HepG2 (cell line): ENCODE measurements at regions not wholly inside any gene's neighbourhood (a gene's known extent, or its start where the extent isn't known, plus 50 kb on each side); places are given as distances from the start of the nearest gene placed in this dataset.

Experiments used
- ATAC-seq: fragments of 200-7000 bp; cut with Tn5 transposase; 3 replicates; pipeline ENCODE4 v1.9.1; 2020; ENCODE audit warnings: mild to moderate bottlenecking, moderate library complexity
- BruUV-seq: library from RNA; stranded (reverse); fragments of 400-500 nt; replicated peaks from 2 replicates; lab custom pipeline; 2021; lab: Mats Ljungman, UMichigan
- CTCF ChIA-PET: fragments of 300-600 bp; formaldehyde crosslinking; extraction: SDS; loops from one replicate; lab custom pipeline; 2021; ENCODE audit warnings: low total read pairs, inconsistent platforms, low intra/inter-chr PET ratio; lab: Yijun Ruan, JAX
- POLR2A ChIA-PET: fragments of 350-600 bp; sonication (Branson Sonifier 250); formaldehyde crosslinking; loops from one replicate; lab custom pipeline; 2020; ENCODE audit warnings: antibody characterized with exemption, inconsistent platforms; lab: Yijun Ruan, JAX
- DNase-seq: peaks from one replicate; pipeline ENCODE4 v3.0.0-alpha.2; 2015; ENCODE audit warnings: low spot score
- FAIRE-seq: peaks from 3 replicates; lab custom pipeline; 2011; peaks lifted over from hg19 to GRCh38; lab: Jason Lieb, UNC
- H2AFZ ChIP-seq: one replicate; pipeline ENCODE4 v1.6.1; 2011; ENCODE audit warnings: low read length, inconsistent platforms
- H3K27ac ChIP-seq: fragments of 300-600 bp; 3 replicates; pipeline ENCODE4 v1.8.0; 2011; ENCODE audit warnings: mixed run types, mild to moderate bottlenecking, mixed read lengths, low read length, inconsistent platforms; ENCODE audit not compliant: insufficient read depth; ENCODE audit errors: extremely low read length
- H3K27me3 ChIP-seq, 2 experiments: fragments of 200-600 bp in 1 of 2; 2 replicates in 1 of 2; 3 replicates in 1 of 2; pipeline versions ENCODE4 v1.6.0 to v1.8.0; 2011; ENCODE audit warnings: low read length in 2 of 2, mild to moderate bottlenecking in 2 of 2, moderate library complexity in 2 of 2, inconsistent platforms in 1 of 2; ENCODE audit not compliant: insufficient read depth in 2 of 2, control insufficient read depth in 1 of 2
- H3K36me3 ChIP-seq, 2 experiments: fragments of 200-600 bp in 1 of 2; replicated peaks in 1 of 2; 2 replicates in 1 of 2; 3 replicates in 1 of 2; pipeline versions ENCODE4 v1.5.1 to v1.8.0; 2011; ENCODE audit warnings: low read length in 2 of 2, inconsistent platforms in 1 of 2; ENCODE audit not compliant: insufficient read depth in 2 of 2, control insufficient read depth in 1 of 2
- H3K4me1 ChIP-seq: 2 replicates; pipeline ENCODE4 v1.5.1; 2012; ENCODE audit warnings: low read length, inconsistent platforms; ENCODE audit not compliant: insufficient read depth
- H3K4me2 ChIP-seq: 2 replicates; pipeline ENCODE4 v1.6.0; 2011; ENCODE audit warnings: low read depth, low read length, inconsistent platforms
- H3K4me3 ChIP-seq, 3 experiments: fragments of 200-600 bp in 1 of 3; sonication (generic), shearing (Covaris generic) in 1 of 3; replicated peaks in 1 of 3; 2 replicates each; pipeline ENCODE4 v1.5.1; 2011 to 2016; ENCODE audit warnings: low read length in 3 of 3, inconsistent platforms in 2 of 3, low read depth in 2 of 3, mild to moderate bottlenecking in 2 of 3, control low read depth in 1 of 3, mixed read lengths in 1 of 3; ENCODE audit not compliant: insufficient read depth in 1 of 3
- H3K79me2 ChIP-seq: one replicate; pipeline ENCODE4 v1.6.1; 2011; ENCODE audit warnings: low read length, inconsistent platforms; ENCODE audit not compliant: insufficient read depth
- H3K9ac ChIP-seq: 2 replicates; pipeline ENCODE4 v1.6.0; 2011; ENCODE audit warnings: mild to moderate bottlenecking, low read depth, low read length, inconsistent platforms; ENCODE audit not compliant: insufficient read depth
- H3K9me3 ChIP-seq: 2 replicates; pipeline ENCODE4 v1.5.1; 2012; ENCODE audit warnings: mild to moderate bottlenecking, low read length
- H4K20me1 ChIP-seq: 2 replicates; pipeline ENCODE4 v1.6.0; 2011; ENCODE audit warnings: inconsistent platforms, mild to moderate bottlenecking, low read length, moderate library complexity; ENCODE audit not compliant: insufficient read depth
- CBFB ChIP-seq: sonication (generic); formaldehyde crosslinking; IDR thresholded peaks from 2 replicates; pipeline ENCODE4 v1.4.0; 2020; ENCODE audit warnings: missing genetic modification reagents
- FOXP1 ChIP-seq, 2 experiments: fragments of 450-650 bp in 1 of 2; IDR thresholded peaks; 2 replicates each; pipeline ENCODE4 v1.6.1; 2017 to 2018; ENCODE audit warnings: antibody characterized with exemption in 1 of 2
- GTF2F1 ChIP-seq: fragments of 150-350 bp; IDR thresholded peaks from 2 replicates; pipeline ENCODE4 v1.6.1; 2014; ENCODE audit warnings: low read length
- KDM6A ChIP-seq: IDR thresholded peaks from 2 replicates; pipeline ENCODE4 v1.6.1; 2016; ENCODE audit warnings: low read depth
- MLLT10 ChIP-seq: sonication (generic); formaldehyde crosslinking; IDR thresholded peaks from 2 replicates; pipeline ENCODE4 v1.4.0; 2020; ENCODE audit warnings: missing genetic modification reagents
- MXD4 ChIP-seq: IDR thresholded peaks from 2 replicates; pipeline ENCODE4 v1.6.1; 2016; ENCODE audit warnings: mild to moderate bottlenecking, missing biosample characterization, missing genetic modification reagents
- NAIF1 ChIP-seq: sonication (generic); formaldehyde crosslinking; IDR thresholded peaks from 2 replicates; pipeline ENCODE4 v1.5.0; 2020; ENCODE audit warnings: mild to moderate bottlenecking, missing genetic modification reagents, borderline replicate concordance
- PRDM10 ChIP-seq: sonication (generic); formaldehyde crosslinking; IDR thresholded peaks from 2 replicates; pipeline ENCODE4 v1.4.0; 2020; ENCODE audit warnings: low read depth, missing genetic modification reagents
- RFXANK ChIP-seq: IDR thresholded peaks from 2 replicates; pipeline ENCODE4 v1.6.1; 2016
- SMAD3 ChIP-seq: sonication (generic); formaldehyde crosslinking; IDR thresholded peaks from 2 replicates; pipeline ENCODE4 v1.4.0; 2020; ENCODE audit warnings: missing genetic modification reagents
- STAT5B ChIP-seq: sonication (generic); formaldehyde crosslinking; IDR thresholded peaks from 2 replicates; pipeline ENCODE4 v1.4.0; 2020; ENCODE audit warnings: missing genetic modification reagents
- ZBTB49 ChIP-seq: sonication (generic); formaldehyde crosslinking; IDR thresholded peaks from 2 replicates; pipeline ENCODE4 v1.4.0; 2020; ENCODE audit warnings: missing genetic modification reagents, borderline replicate concordance
- ZNF10 ChIP-seq: sonication (generic); formaldehyde crosslinking; IDR thresholded peaks from 2 replicates; pipeline ENCODE4 v1.4.0; 2020; ENCODE audit warnings: mild to moderate bottlenecking, low read depth, missing genetic modification reagents, borderline replicate concordance
- ZNF276 ChIP-seq: sonication (generic); formaldehyde crosslinking; IDR thresholded peaks from 2 replicates; pipeline ENCODE4 v1.4.0; 2020; ENCODE audit warnings: mild to moderate bottlenecking, low read depth, missing genetic modification reagents
- ZNF563 ChIP-seq: sonication (generic); formaldehyde crosslinking; IDR thresholded peaks from 2 replicates; pipeline ENCODE4 v1.8.0; 2022; ENCODE audit warnings: mild to moderate bottlenecking, moderate library complexity, missing genetic modification reagents
- ZNF781 ChIP-seq: sonication (generic); formaldehyde crosslinking; IDR thresholded peaks from 2 replicates; pipeline ENCODE4 v1.5.1; 2020; ENCODE audit warnings: borderline replicate concordance, mild to moderate bottlenecking, missing genetic modification reagents; ENCODE audit errors: not compliant biosample characterization
- WGBS: methylation state at CpG from one replicate; pipeline ENCODE4 v1.1.6; 2017; ENCODE audit warnings: low lambda C conversion rate; 5-methylcytosine and 5-hydroxymethylcytosine counted together
- in situ Hi-C: cut with HindIII; loops from 2 replicates; pipeline ENCODE4 v1.10.0; 2017; ENCODE audit warnings: low pct_unique_long_range_greater_than_20kb; ENCODE audit not compliant: extremely low pct_ligation_motif_present
- intact Hi-C: fragments of 100-400 bp; cut with micrococcal nuclease; formaldehyde crosslinking; loops from one replicate; pipeline ENCODE4 v1.10.0; 2022; ENCODE audit not compliant: unreplicated experiment

- no peak for TF ChIP-seq ZBTB49 (CRISPR knock-in tag)
- TF ChIP-seq KDM6A, result no peak
- no peak for TF ChIP-seq FOXP1 (IDR thresholded peaks at IDR 0.05)
- TF ChIP-seq FOXP1 (CRISPR knock-in tag; IDR thresholded peaks at IDR 0.05), result no peak
- no peak for TF ChIP-seq SMAD3 (CRISPR knock-in tag)
These were observed 115.9 kb downstream of the LY86 start (continued) for GRCh38 chr6:6704103-6705060.

- Histone ChIP-seq H3K36me3 (no peaks in the 10 kb centered on the region), H2AFZ (no peak overlapping the region), H3K4me1 (no peaks in the 10 kb centered on the region), H3K27ac (no peak overlapping the region), H3K27me3 (peaks cover 1 to 30% of the 10 kb centered on the region in 2 experiments; a peak in 2 of 5 replicates), H3K4me3 (no peak overlapping the region), H4K20me1 (no peaks in the 10 kb centered on the region), H3K4me2 (no peak overlapping the region), H3K9ac (no peak overlapping the region), H3K79me2 (no peaks in the 10 kb centered on the region), H3K9me3 (no peaks in the 10 kb centered on the region)
- ATAC-seq, result no peak
- intact Hi-C loops, result no loop called here
- no TSS peak for BruUV-seq
- DNase-seq, result no peak
- in situ Hi-C loops, result no loop called here
- FAIRE-seq, result no peak
- ChIA-PET CTCF (no interaction called here), POLR2A (no interaction called here)
- 25% methylated on average over 3 of the region's 3 CpGs for WGBS
- no peak for TF ChIP-seq ZNF10
- TF ChIP-seq NAIF1 (CRISPR knock-in tag), result no peak
- TF ChIP-seq GTF2F1, result no peak
- no peak for TF ChIP-seq MLLT10 (CRISPR knock-in tag)
- no peak for TF ChIP-seq MXD4 (CRISPR knock-in tag)
- no peak for TF ChIP-seq ZNF276 (CRISPR knock-in tag)
- no peak for TF ChIP-seq ZNF781 (CRISPR knock-in tag)
- no peak for TF ChIP-seq PRDM10 (CRISPR knock-in tag)
- TF ChIP-seq CBFB (CRISPR knock-in tag), result no peak
- no peak for TF ChIP-seq ZNF563 (CRISPR knock-in tag)
- TF ChIP-seq STAT5B (CRISPR knock-in tag), result no peak
- TF ChIP-seq RFXANK (CRISPR knock-in tag), result no peak
These were observed 116.5 kb downstream of the LY86 start for GRCh38 chr6:6705061-6705425.
